ENCODE measurements at regions not wholly inside any gene's neighbourhood (a gene's known extent, or its start where the extent isn't known, plus 50 kb on each side); places are given as distances from the start of the nearest gene placed in this dataset.
A peak's percentile ranks its signal among the peaks of the same experiment; 100 is the strongest.

DNA sequence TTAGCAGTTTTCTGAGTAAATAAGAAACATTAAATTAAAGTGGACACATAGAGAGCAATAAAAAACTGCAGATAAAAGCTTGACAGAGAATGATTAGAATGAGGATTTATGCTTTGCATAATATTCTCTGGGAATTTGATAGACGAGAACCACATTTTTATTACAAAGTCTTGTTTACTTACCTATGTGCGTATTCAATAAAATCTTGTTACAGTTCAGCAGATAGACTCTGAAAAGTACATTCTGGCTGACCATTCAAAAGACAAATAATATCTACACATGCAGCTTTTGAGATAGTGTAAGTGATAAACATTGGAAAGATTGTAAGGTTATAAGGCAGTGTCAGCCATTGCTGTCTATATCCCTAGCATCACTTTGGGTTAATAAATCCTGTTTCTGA lies 381.6 kb downstream of the NYAP2 start:
- intact Hi-C loops (cut with DNase I): no loop called here
- Histone ChIP-seq H3K36me3 (replicated peaks in 1 of 2) (no peaks in the 10 kb centered on the region), H3K27me3 (no peaks in the 10 kb centered on the region), H3K9me3 (replicated peaks in 1 of 3) (no peaks in the 10 kb centered on the region), H3K4me3 (no peak overlapping the region), H3K27ac (no peak overlapping the region), H3K4me1 (replicated peaks in 1 of 2) (no peaks in the 10 kb centered on the region)
- TF ChIP-seq, protein P1, sequence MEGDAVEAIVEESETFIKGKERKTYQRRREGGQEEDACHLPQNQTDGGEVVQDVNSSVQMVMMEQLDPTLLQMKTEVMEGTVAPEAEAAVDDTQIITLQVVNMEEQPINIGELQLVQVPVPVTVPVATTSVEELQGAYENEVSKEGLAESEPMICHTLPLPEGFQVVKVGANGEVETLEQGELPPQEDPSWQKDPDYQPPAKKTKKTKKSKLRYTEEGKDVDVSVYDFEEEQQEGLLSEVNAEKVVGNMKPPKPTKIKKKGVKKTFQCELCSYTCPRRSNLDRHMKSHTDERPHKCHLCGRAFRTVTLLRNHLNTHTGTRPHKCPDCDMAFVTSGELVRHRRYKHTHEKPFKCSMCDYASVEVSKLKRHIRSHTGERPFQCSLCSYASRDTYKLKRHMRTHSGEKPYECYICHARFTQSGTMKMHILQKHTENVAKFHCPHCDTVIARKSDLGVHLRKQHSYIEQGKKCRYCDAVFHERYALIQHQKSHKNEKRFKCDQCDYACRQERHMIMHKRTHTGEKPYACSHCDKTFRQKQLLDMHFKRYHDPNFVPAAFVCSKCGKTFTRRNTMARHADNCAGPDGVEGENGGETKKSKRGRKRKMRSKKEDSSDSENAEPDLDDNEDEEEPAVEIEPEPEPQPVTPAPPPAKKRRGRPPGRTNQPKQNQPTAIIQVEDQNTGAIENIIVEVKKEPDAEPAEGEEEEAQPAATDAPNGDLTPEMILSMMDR (IDR thresholded peaks at IDR 0.05): no peak
- TF ChIP-seq POLR2A (IDR thresholded peaks at IDR 0.05): no peak
- 67 to 77% (median 76%) methylated on average over 2 of the region's 2 CpGs for WGBS, 4 donors
- no peak for DNase-seq

DNA sequence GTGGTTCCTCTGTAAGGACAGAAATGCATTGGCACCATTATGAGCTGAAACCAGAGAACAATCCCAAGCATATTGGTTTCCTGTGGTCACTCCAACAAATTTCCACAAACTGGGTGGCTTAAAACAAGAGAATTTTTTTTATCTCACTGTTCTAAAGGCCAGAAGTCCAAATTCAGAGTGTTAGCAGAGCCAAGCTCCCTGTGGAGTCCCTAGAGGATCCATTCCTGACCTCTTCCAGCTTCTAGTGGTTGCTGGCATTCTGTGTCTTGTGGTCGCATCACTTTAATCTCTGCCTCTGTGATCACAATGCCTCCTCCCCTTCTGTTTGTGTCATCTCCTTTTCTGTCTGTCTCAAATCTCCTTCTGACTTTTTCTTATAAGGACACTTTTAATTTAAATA lies 380.3 kb downstream of the NYAP2 start:
- 67 to 82% (median 76%) methylated on average over 1 of the region's 1 CpG for WGBS, 4 donors
- no peaks in the 10 kb centered on the region for H3K27me3 ChIP-seq
- no peak for TF ChIP-seq POLR2A (IDR thresholded peaks at IDR 0.05)
- TF ChIP-seq, protein P1 (IDR thresholded peaks at IDR 0.05): no peak
- no peaks in the 10 kb centered on the region for H3K36me3 ChIP-seq (replicated peaks in 1 of 2)
- H3K27ac ChIP-seq: no peak overlapping the region
- intact Hi-C loops (cut with DNase I): no loop called here
- no peaks in the 10 kb centered on the region for H3K4me1 ChIP-seq (replicated peaks in 1 of 2)
- no peak overlapping the region for H3K4me3 ChIP-seq
- peak in 1 of 7 donors; percentile 16 for DNase-seq
- no peaks in the 10 kb centered on the region for H3K9me3 ChIP-seq (replicated peaks in 1 of 3)

DNA sequence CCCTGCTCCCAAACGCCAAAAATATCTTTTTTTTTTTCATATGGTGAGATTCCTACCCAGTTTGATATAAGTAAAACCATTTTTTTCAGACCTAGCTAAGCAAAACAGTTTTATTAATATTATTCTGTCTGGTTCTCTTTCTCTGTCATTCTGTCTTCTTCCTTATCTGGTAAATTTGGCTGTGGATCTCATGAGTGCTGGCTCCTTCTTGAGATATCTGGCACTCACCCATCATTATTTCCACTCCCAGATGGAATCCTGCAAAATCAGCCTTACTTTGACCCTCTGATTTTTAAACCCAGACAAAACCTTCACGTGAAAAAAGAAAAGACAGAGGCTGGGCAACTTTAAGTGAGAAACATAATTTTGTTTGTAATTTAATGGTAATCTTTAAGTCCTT lies 373.6 kb downstream of the NYAP2 start:
- no peak overlapping the region for H3K27ac ChIP-seq
- no peak overlapping the region for H3K4me3 ChIP-seq
- H3K4me1 ChIP-seq (replicated peaks in 1 of 2): no peaks in the 10 kb centered on the region
- H3K27me3 ChIP-seq: no peaks in the 10 kb centered on the region
- no peaks in the 10 kb centered on the region for H3K36me3 ChIP-seq (replicated peaks in 1 of 2)
- H3K9me3 ChIP-seq (replicated peaks in 1 of 3): no peaks in the 10 kb centered on the region
- 54 to 57% (median 56%) methylated on average over 2 of the region's 2 CpGs for WGBS, 4 donors
- no peak for TF ChIP-seq POLR2A (IDR thresholded peaks at IDR 0.05)
- TF ChIP-seq, protein P1 (IDR thresholded peaks at IDR 0.05): no peak
- DNase-seq: no peak
- intact Hi-C loops (cut with DNase I): no loop called here

DNA sequence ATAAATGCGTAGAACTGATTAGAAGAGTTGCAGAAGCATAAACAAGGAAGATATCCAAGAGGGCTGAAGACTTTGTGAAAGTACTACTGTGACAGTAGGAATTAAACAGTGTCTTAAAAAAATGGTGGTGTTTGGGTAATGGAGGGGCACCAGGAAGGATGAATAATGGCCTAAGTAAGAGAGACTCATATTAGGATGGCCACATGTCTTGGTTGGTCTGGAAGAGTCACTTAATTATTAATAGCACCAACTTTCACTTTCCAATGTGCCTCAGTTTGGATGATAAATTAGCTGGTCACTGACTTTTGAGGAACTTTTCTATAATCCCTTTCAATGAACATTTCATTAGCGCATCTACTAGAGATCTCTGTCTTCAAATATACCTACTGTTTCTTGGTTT lies 372.2 kb downstream of the NYAP2 start:
- no peak for TF ChIP-seq POLR2A (IDR thresholded peaks at IDR 0.05)
- TF ChIP-seq, protein P1 (IDR thresholded peaks at IDR 0.05): no peak
- no peak overlapping the region for H3K27ac ChIP-seq
- no peaks in the 10 kb centered on the region for H3K9me3 ChIP-seq (replicated peaks in 1 of 3)
- no peak for DNase-seq
- intact Hi-C loops (cut with DNase I): no loop called here
- WGBS, 4 donors: 85 to 96% (median 89%) methylated on average over 2 of the region's 2 CpGs
- H3K36me3 ChIP-seq (replicated peaks in 1 of 2): no peaks in the 10 kb centered on the region
- H3K4me3 ChIP-seq: no peak overlapping the region
- no peaks in the 10 kb centered on the region for H3K27me3 ChIP-seq
- H3K4me1 ChIP-seq (replicated peaks in 1 of 2): no peaks in the 10 kb centered on the region
